ENCODE measurements at regions not wholly inside any gene's neighbourhood (a gene's known extent, or its start where the extent isn't known, plus 50 kb on each side); places are given as distances from the start of the nearest gene placed in this dataset.

DNA sequence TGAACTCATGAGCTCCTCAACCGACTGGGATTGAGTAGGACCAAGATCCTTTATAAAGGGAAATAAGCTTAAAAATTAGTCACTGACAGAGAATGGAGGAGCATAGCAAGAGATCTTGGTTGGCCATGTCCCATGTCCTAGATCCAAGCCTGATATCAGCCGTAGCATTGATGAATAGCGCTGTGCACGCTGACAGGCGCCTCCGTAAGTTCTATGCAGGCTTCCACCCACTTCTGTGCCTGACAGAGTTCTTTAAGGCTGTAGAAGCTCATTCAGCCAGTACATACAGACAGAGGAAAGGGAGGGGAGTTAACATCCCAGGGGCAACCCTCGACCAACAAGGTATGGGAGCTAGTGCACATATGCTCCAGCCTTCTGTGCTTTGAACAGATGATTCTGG lies 251.7 kb upstream of the TBC1D5 start:
- no peaks in the 10 kb centered on the region for H3K9me3 Mint-ChIP-seq
- no peaks in the 10 kb centered on the region for H3K27me3 Mint-ChIP-seq
- DNase-seq: no peak
- H3K36me3 Mint-ChIP-seq: no peaks in the 10 kb centered on the region
- no peak for ATAC-seq (replicated peaks)
- H3K4me1 Mint-ChIP-seq: no peaks in the 10 kb centered on the region
- no peak overlapping the region for H3K4me3 Mint-ChIP-seq
- H3K27ac Mint-ChIP-seq: no peak overlapping the region

- DNase-seq (no peak), ATAC-seq (replicated peaks) (no peak)
- H3K4me3 Mint-ChIP-seq: no peak overlapping the region
- H3K36me3 Mint-ChIP-seq: no peaks in the 10 kb centered on the region
- peaks cover 0 to 2% of the 10 kb centered on the region in 2 donors for H3K9me3 Mint-ChIP-seq
- H3K27ac Mint-ChIP-seq: no peak overlapping the region
- no peaks in the 10 kb centered on the region for H3K27me3 Mint-ChIP-seq
- no peaks in the 10 kb centered on the region for H3K4me1 Mint-ChIP-seq
These were observed 248.0 kb upstream of the TBC1D5 start for GRCh38 chr3:17990390-17990789.

DNA sequence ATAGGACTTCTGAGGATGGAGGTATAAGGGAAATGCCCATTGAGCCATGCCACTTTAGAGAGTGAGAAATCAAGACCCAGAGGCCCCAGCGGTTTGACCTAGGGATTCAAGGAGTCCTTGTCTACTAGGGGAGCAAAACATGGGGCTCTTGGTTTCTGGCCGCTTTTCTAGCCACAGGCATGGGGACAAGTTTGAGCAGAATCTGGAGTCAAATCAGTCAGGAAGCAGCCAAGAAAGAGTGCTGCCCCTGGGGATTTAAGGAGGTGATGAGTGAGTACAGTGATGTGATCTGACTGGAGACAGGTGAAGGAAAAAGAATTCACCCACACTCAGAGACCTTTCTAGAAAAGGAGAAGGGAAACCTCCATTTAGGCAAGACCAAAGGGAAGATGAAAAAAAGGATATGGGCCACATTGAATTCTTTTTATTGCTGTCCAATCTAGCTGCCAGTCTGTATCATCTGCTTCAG lies 244.0 kb upstream of the TBC1D5 start:
- peaks cover 8 to 11% of the 10 kb centered on the region in 2 donors for H3K27me3 Mint-ChIP-seq
- H3K36me3 Mint-ChIP-seq: no peaks in the 10 kb centered on the region
- peaks cover 0 to 2% of the 10 kb centered on the region in 2 donors for H3K9me3 Mint-ChIP-seq
- peak; percentile 19 for DNase-seq
- no peaks in the 10 kb centered on the region for H3K4me1 Mint-ChIP-seq
- H3K27ac Mint-ChIP-seq: no peak overlapping the region
- ATAC-seq (replicated peaks): peak; percentile 89 to 92
- H3K4me3 Mint-ChIP-seq: no peak overlapping the region

DNA sequence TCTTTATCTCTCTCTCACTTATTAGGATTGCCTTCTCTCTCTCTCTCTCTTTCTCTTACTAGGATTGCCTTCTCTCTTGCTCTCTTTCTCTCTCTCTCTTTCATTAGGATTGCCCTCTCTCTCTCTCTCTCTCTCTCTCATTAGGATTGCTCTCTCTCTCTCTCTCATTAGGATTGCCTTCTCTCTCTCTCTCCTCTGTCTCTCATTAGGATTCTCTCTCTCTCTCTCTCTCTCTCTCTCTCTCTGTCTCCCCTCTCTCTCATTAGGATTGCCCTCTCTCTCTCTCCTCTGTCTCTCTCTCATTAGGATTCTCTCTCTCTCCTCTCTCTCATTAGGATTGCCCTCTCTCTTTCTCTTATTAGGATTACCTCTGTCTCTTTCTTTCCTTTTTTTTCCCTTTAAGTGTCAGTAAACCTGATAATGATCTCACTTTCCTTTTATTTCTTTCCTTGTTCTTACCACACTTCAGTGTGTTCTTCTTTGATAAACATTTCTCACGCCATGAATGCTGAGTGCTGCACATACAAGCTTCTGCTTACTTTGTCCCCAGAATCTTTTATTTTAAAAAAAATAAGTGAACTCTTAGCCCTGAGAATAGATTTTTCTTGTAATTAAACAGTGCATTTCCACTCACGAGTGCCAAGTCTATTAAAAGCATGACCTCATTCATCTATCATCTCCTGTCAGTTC lies 243.4 kb upstream of the TBC1D5 start:
- H3K4me3 Mint-ChIP-seq: no peak overlapping the region
- no peak overlapping the region for H3K27ac Mint-ChIP-seq
- H3K9me3 Mint-ChIP-seq: peaks cover 0 to 2% of the 10 kb centered on the region in 2 donors
- ATAC-seq (replicated peaks): no peak
- H3K4me1 Mint-ChIP-seq: no peaks in the 10 kb centered on the region
- DNase-seq: no peak
- H3K36me3 Mint-ChIP-seq: no peaks in the 10 kb centered on the region
- peaks cover 8 to 16% of the 10 kb centered on the region in 2 donors for H3K27me3 Mint-ChIP-seq

GRCh38 chr3:17983106-17983505 lies 240.7 kb upstream of the TBC1D5 start:
- Mint-ChIP-seq H3K9me3 (no peaks in the 10 kb centered on the region), H3K4me1 (no peaks in the 10 kb centered on the region), H3K27ac (no peak overlapping the region), H3K27me3 (peaks cover 8 to 16% of the 10 kb centered on the region in 2 donors), H3K4me3 (no peak overlapping the region), H3K36me3 (no peaks in the 10 kb centered on the region)
- DNase-seq (no peak), ATAC-seq (replicated peaks) (no peak)

DNA sequence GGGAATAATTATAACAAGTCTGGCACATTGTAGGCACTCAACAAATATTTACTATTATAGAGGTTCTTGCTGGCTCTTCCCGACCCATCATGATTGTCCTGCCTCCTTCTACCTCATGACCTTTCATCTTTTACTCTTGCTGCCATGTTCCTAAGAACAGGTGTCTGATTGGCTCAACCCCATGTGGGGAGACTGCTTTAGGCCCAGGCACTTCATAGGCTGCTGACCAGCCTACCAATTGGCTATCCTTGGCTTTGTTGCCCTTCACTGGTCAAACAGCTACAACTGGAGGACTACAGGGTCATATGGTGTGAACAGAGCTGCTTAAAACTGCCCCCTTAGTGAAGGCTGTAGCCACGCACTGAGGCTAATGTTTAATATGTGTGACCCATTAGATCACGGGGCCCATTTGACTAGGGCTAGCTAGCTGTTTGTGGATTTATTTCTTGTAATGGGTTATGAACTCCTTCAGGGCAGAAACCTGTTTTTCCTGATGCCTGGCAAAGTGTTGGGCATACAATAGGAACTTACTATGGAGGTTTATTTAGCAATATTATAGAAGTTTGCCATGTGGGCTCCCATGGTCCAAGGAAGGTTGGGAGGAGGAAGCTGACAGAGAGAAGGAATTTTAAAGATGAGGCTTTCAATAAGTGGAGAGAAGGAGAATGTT lies 239.9 kb upstream of the TBC1D5 start:
- no peak for ATAC-seq (replicated peaks)

DNA sequence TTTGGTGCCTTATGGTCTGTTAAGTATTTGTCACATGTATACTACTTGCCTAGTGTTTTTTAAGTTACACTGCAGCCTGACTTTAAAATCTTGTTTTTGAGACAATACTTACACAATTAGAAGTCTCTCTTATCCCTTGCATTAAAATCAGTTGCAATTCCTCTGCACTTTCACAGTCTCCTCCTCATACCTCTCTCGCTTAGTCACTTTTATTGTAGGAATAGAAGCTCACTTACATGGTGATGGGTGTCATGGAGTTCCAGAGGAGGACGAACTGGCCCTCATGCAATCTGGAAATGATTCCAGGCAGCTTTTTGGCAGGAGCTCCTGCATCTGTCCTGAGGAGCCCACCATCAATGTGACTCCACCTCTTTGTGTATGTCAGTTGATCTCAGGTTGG lies 238.4 kb upstream of the TBC1D5 start:
- H3K4me3 Mint-ChIP-seq: no peak overlapping the region
- H3K27me3 Mint-ChIP-seq: peaks cover 8 to 16% of the 10 kb centered on the region in 2 donors
- no peak for ATAC-seq (replicated peaks)
- no peak overlapping the region for H3K27ac Mint-ChIP-seq
- no peaks in the 10 kb centered on the region for H3K4me1 Mint-ChIP-seq
- no peak for DNase-seq
- H3K36me3 Mint-ChIP-seq: no peaks in the 10 kb centered on the region
- H3K9me3 Mint-ChIP-seq: no peaks in the 10 kb centered on the region

More for the DNA sequence above, 239.9 kb upstream of the TBC1D5 start:
- no peak for DNase-seq
- Mint-ChIP-seq H3K9me3 (no peaks in the 10 kb centered on the region), H3K27ac (no peak overlapping the region), H3K36me3 (no peaks in the 10 kb centered on the region), H3K4me1 (no peaks in the 10 kb centered on the region), H3K27me3 (peaks cover 8 to 16% of the 10 kb centered on the region in 2 donors), H3K4me3 (no peak overlapping the region)

GRCh38 chr3:17979911-17980310 lies 237.5 kb upstream of the TBC1D5 start:
- Mint-ChIP-seq H3K27me3 (peaks cover 8 to 16% of the 10 kb centered on the region in 2 donors), H3K27ac (no peak overlapping the region), H3K4me3 (no peak overlapping the region), H3K36me3 (no peaks in the 10 kb centered on the region), H3K9me3 (no peaks in the 10 kb centered on the region), H3K4me1 (no peaks in the 10 kb centered on the region)
- DNase-seq: no peak
- ATAC-seq (replicated peaks): no peak

DNA sequence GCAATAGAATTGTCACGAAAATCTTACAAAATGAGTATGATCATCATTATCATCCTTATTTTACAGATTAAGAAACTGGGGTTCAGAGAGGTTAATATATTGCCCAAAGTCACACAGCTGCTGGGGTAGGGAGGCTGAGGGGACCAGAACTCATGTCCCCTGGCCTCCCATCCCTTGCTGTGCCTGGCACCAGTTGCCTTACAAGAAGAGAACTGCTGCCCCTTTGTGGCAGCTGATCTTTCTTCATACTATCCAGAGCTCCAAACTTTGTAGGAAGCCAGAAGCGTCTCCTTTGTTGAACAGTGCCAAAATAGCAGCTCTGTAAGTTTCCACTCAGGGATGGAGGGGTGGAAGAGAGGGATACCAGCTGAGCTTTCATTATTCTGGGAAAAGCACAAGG lies 236.8 kb upstream of the TBC1D5 start:
- no peaks in the 10 kb centered on the region for H3K9me3 Mint-ChIP-seq
- H3K4me3 Mint-ChIP-seq: no peak overlapping the region
- H3K27me3 Mint-ChIP-seq: peaks cover 8 to 16% of the 10 kb centered on the region in 2 donors
- DNase-seq (no peak), ATAC-seq (replicated peaks) (no peak)
- H3K27ac Mint-ChIP-seq: no peak overlapping the region
- no peaks in the 10 kb centered on the region for H3K4me1 Mint-ChIP-seq
- H3K36me3 Mint-ChIP-seq: no peaks in the 10 kb centered on the region

DNA sequence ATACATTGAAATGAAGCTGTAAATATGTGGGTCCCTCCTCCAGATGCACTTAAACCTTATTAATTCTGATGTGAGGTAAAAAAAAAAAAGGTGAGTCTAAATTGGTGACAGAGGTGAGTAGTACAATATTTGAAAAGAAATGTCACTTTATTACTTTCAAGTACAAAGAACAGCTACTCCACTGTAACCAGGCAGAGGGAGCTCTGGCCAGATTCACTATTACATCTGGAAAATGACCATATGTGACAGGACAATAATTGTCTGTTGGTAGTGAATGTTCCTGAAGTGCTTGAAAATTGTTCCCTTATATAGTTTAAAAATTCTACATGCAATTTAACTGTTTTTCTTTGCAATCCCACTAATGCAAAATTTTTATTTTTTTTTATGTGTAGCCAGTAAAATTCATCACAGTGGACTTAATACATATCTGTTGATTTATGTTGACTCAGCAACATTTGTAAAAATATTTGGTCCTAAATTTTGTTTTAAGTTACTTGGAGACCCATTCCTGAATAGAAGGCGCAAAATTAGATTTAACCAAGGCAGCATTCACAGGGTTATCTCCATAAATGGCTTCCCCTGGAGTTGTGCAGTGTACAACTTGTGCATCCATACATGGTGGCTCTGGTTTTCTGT lies 231.9 kb upstream of the TBC1D5 start:
- DNase-seq: no peak
- no peaks in the 10 kb centered on the region for H3K36me3 Mint-ChIP-seq
- no peak overlapping the region for H3K27ac Mint-ChIP-seq
- no peaks in the 10 kb centered on the region for H3K27me3 Mint-ChIP-seq
- no peaks in the 10 kb centered on the region for H3K9me3 Mint-ChIP-seq
- no peaks in the 10 kb centered on the region for H3K4me1 Mint-ChIP-seq
- ATAC-seq (replicated peaks): no peak
- no peak overlapping the region for H3K4me3 Mint-ChIP-seq

- Mint-ChIP-seq H3K4me3 (no peak overlapping the region), H3K4me1 (no peaks in the 10 kb centered on the region), H3K9me3 (no peaks in the 10 kb centered on the region), H3K27ac (no peak overlapping the region), H3K36me3 (no peaks in the 10 kb centered on the region), H3K27me3 (no peaks in the 10 kb centered on the region)
- ATAC-seq (replicated peaks): no peak
- DNase-seq: no peak
These were observed 230.8 kb upstream of the TBC1D5 start for GRCh38 chr3:17972959-17973906.

- no peaks in the 10 kb centered on the region for H3K4me1 Mint-ChIP-seq
- H3K9me3 Mint-ChIP-seq: no peaks in the 10 kb centered on the region
- no peaks in the 10 kb centered on the region for H3K36me3 Mint-ChIP-seq
- DNase-seq (no peak), ATAC-seq (replicated peaks) (no peak)
- no peak overlapping the region for H3K27ac Mint-ChIP-seq
- H3K27me3 Mint-ChIP-seq: no peaks in the 10 kb centered on the region
- H3K4me3 Mint-ChIP-seq: no peak overlapping the region
These were observed 230.0 kb upstream of the TBC1D5 start for GRCh38 chr3:17972476-17972875.

- Mint-ChIP-seq H3K27me3 (no peaks in the 10 kb centered on the region), H3K9me3 (no peaks in the 10 kb centered on the region), H3K4me3 (no peak overlapping the region), H3K4me1 (no peaks in the 10 kb centered on the region), H3K27ac (no peak overlapping the region), H3K36me3 (no peaks in the 10 kb centered on the region)
- DNase-seq: no peak
- no peak for ATAC-seq (replicated peaks)
These were observed 229.6 kb upstream of the TBC1D5 start for GRCh38 chr3:17972030-17972429.

DNA sequence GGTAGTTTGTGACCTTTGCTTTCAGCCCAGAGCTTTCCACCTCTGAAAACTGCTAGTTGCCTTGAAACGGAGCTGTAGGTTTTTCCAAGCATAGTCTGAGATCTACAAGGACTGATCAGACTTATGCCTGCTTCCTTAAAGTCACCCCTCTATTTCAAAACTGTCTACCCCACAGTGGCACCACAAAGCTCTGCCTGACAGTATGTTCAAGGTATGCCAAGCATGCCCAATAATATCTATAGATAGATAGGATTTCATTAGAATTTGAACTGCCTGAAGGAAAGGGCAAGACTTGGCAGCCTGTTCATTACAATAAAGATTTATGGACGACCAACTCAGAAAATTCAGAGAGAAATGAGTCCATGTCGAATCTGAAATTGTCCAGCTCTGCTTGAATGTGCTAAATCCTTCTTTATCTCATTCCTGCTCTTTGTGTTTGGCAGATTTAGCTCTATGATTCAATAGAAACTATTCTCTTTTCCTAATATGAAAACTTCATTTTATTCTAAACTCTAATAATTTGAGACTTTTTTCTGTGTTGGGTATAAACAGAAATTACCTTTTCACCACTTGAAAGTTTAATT lies 227.6 kb upstream of the TBC1D5 start:
- ATAC-seq (replicated peaks): no peak
- no peak overlapping the region for H3K4me3 Mint-ChIP-seq
- no peak overlapping the region for H3K27ac Mint-ChIP-seq
- H3K27me3 Mint-ChIP-seq: no peaks in the 10 kb centered on the region
- H3K36me3 Mint-ChIP-seq: no peaks in the 10 kb centered on the region
- no peaks in the 10 kb centered on the region for H3K4me1 Mint-ChIP-seq
- no peaks in the 10 kb centered on the region for H3K9me3 Mint-ChIP-seq
- DNase-seq: no peak

Data from stimulated activated naive B cell treated with anti-CD40 and anti-IgM and Interleukin-4, amounts not matched to agents 10 μg/mL and 1 μg/mL and 100 μg/mL, for 72 hours (primary cell).